ENCODE measurements at regions not wholly inside any gene's neighbourhood (a gene's known extent, or its start where the extent isn't known, plus 50 kb on each side); places are given as distances from the start of the nearest gene placed in this dataset.
A peak's percentile ranks its signal among the peaks of the same experiment; 100 is the strongest.

DNA sequence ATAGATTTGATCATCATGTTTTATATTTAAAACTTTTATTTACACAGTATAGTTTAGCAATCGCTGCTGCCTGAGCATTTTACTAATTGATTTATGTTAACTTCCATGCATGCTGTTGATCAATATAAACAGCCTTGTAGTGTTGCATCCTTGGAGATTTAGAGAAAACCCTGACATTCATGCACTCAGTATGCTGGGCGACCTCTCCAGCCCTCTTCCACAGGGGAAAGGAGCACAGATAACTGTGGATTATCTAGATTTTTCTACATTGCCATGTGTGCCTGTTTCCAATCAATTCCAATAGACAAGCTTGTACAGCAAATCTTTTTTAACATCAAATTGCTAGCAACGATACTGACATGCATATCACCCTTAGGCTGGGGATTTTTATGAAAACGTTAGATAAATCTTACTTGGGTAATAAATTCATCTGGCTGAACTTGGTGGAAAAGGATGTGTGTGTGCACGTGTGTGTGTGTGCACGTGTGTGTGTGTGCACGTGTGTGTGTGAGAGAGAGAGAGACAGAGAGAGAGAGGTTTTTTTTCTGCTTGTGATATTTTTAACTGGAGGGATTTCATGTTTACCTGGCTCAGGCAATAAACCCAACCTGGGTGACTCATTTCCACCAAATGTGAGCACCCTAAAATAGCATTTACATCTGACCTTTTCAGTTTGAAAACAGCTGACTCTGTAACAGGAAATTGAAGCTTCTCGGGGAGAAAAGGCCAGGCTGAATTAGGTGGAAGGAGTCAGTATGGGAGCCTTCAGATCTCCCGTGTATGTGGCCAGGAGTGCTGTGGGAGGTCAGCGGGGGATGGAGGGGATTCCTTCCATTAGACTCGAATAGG is 339.8 kb downstream of the PRDM2 start:
- H3K36me3 Mint-ChIP-seq (ENCODE audit: insufficient read depth, unreplicated experiment), result no peaks in the 10 kb centered on the region
- POLR2A ChIA-PET, result interaction anchor here (0.5 to 1.4 kb wide), 10 partner anchors 16 to 1294 kb away, joined by 3 to 15 read pairs (median 3); no protein-coding TSS in a partner anchor
- intact Hi-C loops (cut with micrococcal nuclease), result no loop called here
- peak; percentile 23 for DNase-seq (ENCODE audit: unreplicated experiment)
- H3K4me1 Mint-ChIP-seq (ENCODE audit: insufficient read depth, unreplicated experiment), result peaks cover 26% of the 10 kb centered on the region
- peak overlapping the region; percentile 64 for H3K27ac Mint-ChIP-seq (ENCODE audit: low read depth, unreplicated experiment)
- BruUV-seq (replicated peaks), result no TSS peak
- CTCF ChIA-PET, result interaction anchor here (0.6 to 1.1 kb wide), 2 partner anchors 74 to 766 kb away, joined by 3 to 4 read pairs; no protein-coding TSS in a partner anchor
- H3K9me3 Mint-ChIP-seq (ENCODE audit: unreplicated experiment), result peaks cover 13% of the 10 kb centered on the region
- H3K4me3 Mint-ChIP-seq (ENCODE audit: unreplicated experiment), result peak overlapping the region; percentile 20
- TF ChIP-seq, protein P1, sequence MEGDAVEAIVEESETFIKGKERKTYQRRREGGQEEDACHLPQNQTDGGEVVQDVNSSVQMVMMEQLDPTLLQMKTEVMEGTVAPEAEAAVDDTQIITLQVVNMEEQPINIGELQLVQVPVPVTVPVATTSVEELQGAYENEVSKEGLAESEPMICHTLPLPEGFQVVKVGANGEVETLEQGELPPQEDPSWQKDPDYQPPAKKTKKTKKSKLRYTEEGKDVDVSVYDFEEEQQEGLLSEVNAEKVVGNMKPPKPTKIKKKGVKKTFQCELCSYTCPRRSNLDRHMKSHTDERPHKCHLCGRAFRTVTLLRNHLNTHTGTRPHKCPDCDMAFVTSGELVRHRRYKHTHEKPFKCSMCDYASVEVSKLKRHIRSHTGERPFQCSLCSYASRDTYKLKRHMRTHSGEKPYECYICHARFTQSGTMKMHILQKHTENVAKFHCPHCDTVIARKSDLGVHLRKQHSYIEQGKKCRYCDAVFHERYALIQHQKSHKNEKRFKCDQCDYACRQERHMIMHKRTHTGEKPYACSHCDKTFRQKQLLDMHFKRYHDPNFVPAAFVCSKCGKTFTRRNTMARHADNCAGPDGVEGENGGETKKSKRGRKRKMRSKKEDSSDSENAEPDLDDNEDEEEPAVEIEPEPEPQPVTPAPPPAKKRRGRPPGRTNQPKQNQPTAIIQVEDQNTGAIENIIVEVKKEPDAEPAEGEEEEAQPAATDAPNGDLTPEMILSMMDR (IDR thresholded peaks at IDR 0.05; ENCODE audit: unreplicated experiment), result no peak
- H3K27me3 Mint-ChIP-seq (ENCODE audit: insufficient read depth, unreplicated experiment), result no peaks in the 10 kb centered on the region

DNA sequence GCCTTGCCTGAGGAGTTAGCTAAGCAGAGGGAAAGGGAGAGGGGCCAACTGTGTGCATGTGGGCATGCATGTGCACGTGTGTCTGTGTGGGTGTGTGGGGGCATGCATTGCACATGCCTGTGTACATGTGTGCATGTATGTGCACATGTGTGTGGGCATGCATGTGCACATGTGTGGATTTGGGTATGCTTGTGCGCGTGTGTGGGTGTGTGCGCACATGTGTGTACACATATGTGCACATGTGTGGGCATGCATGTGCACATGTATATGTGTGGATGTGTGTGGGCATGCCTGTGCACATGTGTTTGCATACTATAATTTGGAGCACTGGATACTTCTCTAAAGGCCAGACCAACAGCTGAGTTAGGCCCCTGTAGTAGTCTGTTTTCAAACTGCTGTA is 350.0 kb downstream of the PRDM2 start:
- peaks cover 5% of the 10 kb centered on the region for H3K36me3 Mint-ChIP-seq (ENCODE audit: insufficient read depth, unreplicated experiment)
- H3K9me3 Mint-ChIP-seq (ENCODE audit: unreplicated experiment), result no peaks in the 10 kb centered on the region
- H3K27ac Mint-ChIP-seq (ENCODE audit: low read depth, unreplicated experiment), result no peak overlapping the region
- CTCF ChIA-PET, result interaction anchor here (0.6 kb wide), 1 partner anchor 82 kb away, joined by 3 read pairs; no protein-coding TSS in a partner anchor
- DNase-seq (ENCODE audit: unreplicated experiment), result no peak
- H3K27me3 Mint-ChIP-seq (ENCODE audit: insufficient read depth, unreplicated experiment), result no peaks in the 10 kb centered on the region
- TF ChIP-seq, protein P1 (IDR thresholded peaks at IDR 0.05; ENCODE audit: unreplicated experiment), result no peak
- BruUV-seq (replicated peaks), result no TSS peak
- POLR2A ChIA-PET, result no interaction called here
- intact Hi-C loops (cut with micrococcal nuclease), result no loop called here
- peaks cover 21% of the 10 kb centered on the region for H3K4me1 Mint-ChIP-seq (ENCODE audit: insufficient read depth, unreplicated experiment)
- H3K4me3 Mint-ChIP-seq (ENCODE audit: unreplicated experiment), result no peak overlapping the region

DNA sequence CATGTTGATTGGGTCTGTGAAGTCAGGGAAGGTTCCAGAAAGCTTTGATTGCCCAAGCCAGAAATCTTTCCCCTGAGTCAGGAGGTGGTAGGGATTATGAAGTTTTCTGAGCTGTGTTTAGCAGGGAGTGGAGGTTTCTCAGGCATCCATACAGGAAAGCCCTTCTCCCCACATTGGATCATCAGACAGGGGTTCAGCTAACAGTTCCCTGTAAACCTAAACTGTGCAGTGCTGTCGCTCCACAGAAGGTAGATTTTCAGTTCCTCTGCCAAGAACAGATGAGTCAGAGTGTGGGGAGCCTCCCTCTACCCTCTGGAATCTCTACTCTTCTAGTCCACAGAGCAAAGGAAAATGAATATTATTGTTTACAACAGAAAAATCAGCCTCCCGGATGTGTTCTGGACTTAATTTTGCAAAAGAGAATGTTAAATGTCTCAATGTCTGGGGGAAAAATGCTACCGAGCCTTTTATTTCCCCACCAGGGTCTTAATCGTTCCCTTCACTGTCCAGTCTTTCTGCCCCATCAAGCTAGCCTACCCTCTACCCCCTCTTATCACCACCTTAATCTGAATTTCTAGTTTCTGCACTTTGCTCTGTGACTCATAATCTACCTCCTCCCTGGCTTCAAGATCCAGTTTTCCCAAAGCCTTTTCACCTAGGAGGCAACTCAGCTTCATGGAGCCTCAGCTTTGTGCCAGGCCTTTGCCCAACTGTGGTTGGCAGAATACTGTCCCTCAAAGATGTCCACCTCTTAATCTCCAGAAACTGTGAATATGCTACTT is 355.6 kb downstream of the PRDM2 start:
- DNase-seq (ENCODE audit: unreplicated experiment), result peak; percentile 78
- POLR2A ChIA-PET, result interaction anchor here (0.6 to 2.3 kb wide), 15 partner anchors 10 to 1893 kb away, joined by 3 to 15 read pairs (median 4); no protein-coding TSS in a partner anchor
- Mint-ChIP-seq H3K27me3 (ENCODE audit: insufficient read depth, unreplicated experiment) (no peaks in the 10 kb centered on the region), H3K4me3 (ENCODE audit: unreplicated experiment) (peak overlapping the region; percentile 10), H3K36me3 (ENCODE audit: insufficient read depth, unreplicated experiment) (peaks cover 10% of the 10 kb centered on the region), H3K4me1 (ENCODE audit: insufficient read depth, unreplicated experiment) (peaks cover 35% of the 10 kb centered on the region), H3K27ac (ENCODE audit: low read depth, unreplicated experiment) (peak overlapping the region; percentile 86), H3K9me3 (ENCODE audit: unreplicated experiment) (peaks cover 8% of the 10 kb centered on the region)
- BruUV-seq (replicated peaks), result no TSS peak
- TF ChIP-seq, protein P1 (IDR thresholded peaks at IDR 0.05; ENCODE audit: unreplicated experiment), result no peak
- CTCF ChIA-PET, result interaction anchor here (0.6 to 1.6 kb wide), 3 partner anchors 37 to 90 kb away, joined by 3 to 6 read pairs (median 3); no protein-coding TSS in a partner anchor
- intact Hi-C loops (cut with micrococcal nuclease), result no loop called here

DNA sequence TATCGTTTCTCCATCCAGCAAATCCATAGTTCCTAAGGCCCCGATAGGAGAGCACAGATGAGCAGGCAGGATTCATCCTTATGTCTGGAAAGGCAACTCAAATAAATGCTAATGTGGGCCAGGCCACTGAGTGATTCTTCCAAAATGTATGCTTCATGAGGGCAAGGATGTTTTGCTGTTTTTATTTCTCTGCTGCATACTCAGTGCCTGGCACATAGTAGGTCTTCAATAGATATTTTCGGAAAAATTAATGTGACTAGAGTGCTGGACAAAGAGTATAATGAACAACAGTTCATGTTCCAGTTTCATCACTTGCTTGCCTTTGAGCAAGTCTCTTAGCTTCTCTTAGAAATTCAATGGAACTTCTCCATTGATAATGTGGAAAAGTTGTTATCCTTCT is 357.7 kb downstream of the PRDM2 start:
- H3K27me3 Mint-ChIP-seq (ENCODE audit: insufficient read depth, unreplicated experiment), result no peaks in the 10 kb centered on the region
- no peak for DNase-seq (ENCODE audit: unreplicated experiment)
- no peak overlapping the region for H3K4me3 Mint-ChIP-seq (ENCODE audit: unreplicated experiment)
- no peak overlapping the region for H3K27ac Mint-ChIP-seq (ENCODE audit: low read depth, unreplicated experiment)
- intact Hi-C loops (cut with micrococcal nuclease), result no loop called here
- ChIA-PET CTCF (no interaction called here), POLR2A (no interaction called here)
- H3K4me1 Mint-ChIP-seq (ENCODE audit: insufficient read depth, unreplicated experiment), result peaks cover 34% of the 10 kb centered on the region
- no TSS peak for BruUV-seq (replicated peaks)
- peaks cover 8% of the 10 kb centered on the region for H3K9me3 Mint-ChIP-seq (ENCODE audit: unreplicated experiment)
- peaks cover 11% of the 10 kb centered on the region for H3K36me3 Mint-ChIP-seq (ENCODE audit: insufficient read depth, unreplicated experiment)
- TF ChIP-seq, protein P1 (IDR thresholded peaks at IDR 0.05; ENCODE audit: unreplicated experiment), result no peak

All from MCF 10A (cell line).